Large intestine (tissue), 3 donors: ENCODE measurements at regions not wholly inside any gene's neighbourhood (a gene's known extent, or its start where the extent isn't known, plus 50 kb on each side); places are given as distances from the start of the nearest gene placed in this dataset.

Source experiments
- DNase-seq, 2 donors: peaks; one replicate each; pipeline versions ENCODE4 v3.0.0 to v3.0.0-alpha.2; 2013
- H3K27ac ChIP-seq: one replicate; pipeline ENCODE4 v1.5.1; 2013; ENCODE audit warnings: low read length
- H3K27me3 ChIP-seq: 2 replicates; pipeline ENCODE4 v1.6.1; 2013; ENCODE audit warnings: low read length; ENCODE audit not compliant: control insufficient read depth, insufficient read depth
- H3K36me3 ChIP-seq: 2 replicates; pipeline ENCODE4 v1.6.1; 2013; ENCODE audit warnings: low read length; ENCODE audit not compliant: control insufficient read depth, insufficient read depth
- H3K4me1 ChIP-seq: one replicate; pipeline ENCODE4 v1.6.1; 2013; ENCODE audit warnings: low read length; ENCODE audit not compliant: control insufficient read depth, insufficient read depth
- H3K4me3 ChIP-seq: one replicate; pipeline ENCODE4 v1.5.1; 2013; ENCODE audit warnings: low read length
- H3K9me3 ChIP-seq: one replicate; pipeline ENCODE4 v1.6.1; 2013; ENCODE audit warnings: mild to moderate bottlenecking, low read depth, low read length, moderate library complexity; ENCODE audit not compliant: control insufficient read depth
- WGBS: methylation state at CpG from one replicate; pipeline ENCODE4 v1.1.5; 2013; ENCODE audit warnings: low lambda C conversion rate; ENCODE audit not compliant: insufficient coverage; 5-methylcytosine and 5-hydroxymethylcytosine counted together

GRCh38 chr5:146965761-146966659 lies 87.5 kb upstream of the PPP2R2B start:
- no peaks in the 10 kb centered on the region for H3K27me3 ChIP-seq
- no peaks in the 10 kb centered on the region for H3K9me3 ChIP-seq
- no peak overlapping the region for H3K4me3 ChIP-seq
- WGBS = 61% methylated on average over 3 of the region's 15 CpGs
- no peaks in the 10 kb centered on the region for H3K4me1 ChIP-seq
- no peak overlapping the region for H3K27ac ChIP-seq
- DNase-seq = peak; percentile 47 to 61
- H3K36me3 ChIP-seq = no peaks in the 10 kb centered on the region

- H3K4me1 ChIP-seq = no peaks in the 10 kb centered on the region
- H3K9me3 ChIP-seq = no peaks in the 10 kb centered on the region
- no peak overlapping the region for H3K4me3 ChIP-seq
- WGBS = no CpG with 5 or more reads among the region's 5 CpGs
- H3K36me3 ChIP-seq = no peaks in the 10 kb centered on the region
- no peaks in the 10 kb centered on the region for H3K27me3 ChIP-seq
- no peak overlapping the region for H3K27ac ChIP-seq
- DNase-seq = no peak
Measured at GRCh38 chr5:146967646-146968045, 89.1 kb upstream of the PPP2R2B start.

GRCh38 chr5:146971401-146971800 lies 92.8 kb upstream of the PPP2R2B start:
- H3K36me3 ChIP-seq = no peaks in the 10 kb centered on the region
- no peaks in the 10 kb centered on the region for H3K9me3 ChIP-seq
- H3K27me3 ChIP-seq = no peaks in the 10 kb centered on the region
- no peak for DNase-seq
- no peak overlapping the region for H3K27ac ChIP-seq
- no peak overlapping the region for H3K4me3 ChIP-seq
- no peaks in the 10 kb centered on the region for H3K4me1 ChIP-seq
- WGBS = 83% methylated on average over 1 of the region's 2 CpGs

- Histone ChIP-seq H3K9me3 (peaks cover 5% of the 10 kb centered on the region), H3K4me1 (no peaks in the 10 kb centered on the region), H3K27ac (no peak overlapping the region), H3K36me3 (no peaks in the 10 kb centered on the region), H3K27me3 (no peaks in the 10 kb centered on the region), H3K4me3 (no peak overlapping the region)
- WGBS = 100% methylated on average over 1 of the region's 1 CpG
- no peak for DNase-seq
Measured at GRCh38 chr5:146986469-146986868, 107.9 kb upstream of the PPP2R2B start.

- DNase-seq = no peak
- Histone ChIP-seq H3K4me1 (no peaks in the 10 kb centered on the region), H3K9me3 (no peaks in the 10 kb centered on the region), H3K27ac (no peak overlapping the region), H3K36me3 (no peaks in the 10 kb centered on the region), H3K27me3 (no peaks in the 10 kb centered on the region), H3K4me3 (no peak overlapping the region)
- no CpG with 5 or more reads among the region's 4 CpGs for WGBS
Measured at GRCh38 chr5:146993876-146994530, 115.4 kb upstream of the PPP2R2B start.

- no peak overlapping the region for H3K27ac ChIP-seq
- 0% methylated on average over 1 of the region's 1 CpG for WGBS
- H3K9me3 ChIP-seq = no peaks in the 10 kb centered on the region
- no peaks in the 10 kb centered on the region for H3K36me3 ChIP-seq
- H3K4me1 ChIP-seq = no peaks in the 10 kb centered on the region
- DNase-seq = peak in 1 of 2 donors; percentile 14
- H3K27me3 ChIP-seq = no peaks in the 10 kb centered on the region
- no peak overlapping the region for H3K4me3 ChIP-seq
Measured at GRCh38 chr5:146995878-146996277, 117.3 kb upstream of the PPP2R2B start.

- no peak overlapping the region for H3K4me3 ChIP-seq
- no peaks in the 10 kb centered on the region for H3K36me3 ChIP-seq
- WGBS = no CpG with 5 or more reads among the region's 3 CpGs
- H3K27me3 ChIP-seq = no peaks in the 10 kb centered on the region
- no peaks in the 10 kb centered on the region for H3K9me3 ChIP-seq
- no peak overlapping the region for H3K27ac ChIP-seq
- H3K4me1 ChIP-seq = no peaks in the 10 kb centered on the region
- DNase-seq = no peak
Measured at GRCh38 chr5:147015405-147015804, 136.8 kb upstream of the PPP2R2B start.

GRCh38 chr5:147017191-147017590 lies 138.6 kb upstream of the PPP2R2B start:
- H3K4me3 ChIP-seq = no peak overlapping the region
- H3K36me3 ChIP-seq = no peaks in the 10 kb centered on the region
- no peaks in the 10 kb centered on the region for H3K27me3 ChIP-seq
- DNase-seq = no peak
- WGBS = no CpG with 5 or more reads among the region's 3 CpGs
- H3K27ac ChIP-seq = no peak overlapping the region
- H3K4me1 ChIP-seq = no peaks in the 10 kb centered on the region
- H3K9me3 ChIP-seq = no peaks in the 10 kb centered on the region

- no peaks in the 10 kb centered on the region for H3K36me3 ChIP-seq
- no peaks in the 10 kb centered on the region for H3K9me3 ChIP-seq
- no peak overlapping the region for H3K4me3 ChIP-seq
- no peak overlapping the region for H3K27ac ChIP-seq
- no peak for DNase-seq
- H3K27me3 ChIP-seq = no peaks in the 10 kb centered on the region
- no peaks in the 10 kb centered on the region for H3K4me1 ChIP-seq
Measured at GRCh38 chr5:147017621-147018020, 139.1 kb upstream of the PPP2R2B start.

GRCh38 chr5:147018812-147019211 lies 140.3 kb upstream of the PPP2R2B start:
- Histone ChIP-seq H3K4me3 (no peak overlapping the region), H3K4me1 (no peaks in the 10 kb centered on the region), H3K36me3 (no peaks in the 10 kb centered on the region), H3K27ac (no peak overlapping the region), H3K27me3 (no peaks in the 10 kb centered on the region), H3K9me3 (no peaks in the 10 kb centered on the region)
- WGBS = no CpG with 5 or more reads among the region's 1 CpG
- DNase-seq = no peak
